Neural cell (in vitro differentiated cells): ENCODE measurements at regions not wholly inside any gene's neighbourhood (a gene's known extent, or its start where the extent isn't known, plus 50 kb on each side); places are given as distances from the start of the nearest gene placed in this dataset.

Source experiments
- CTCF ChIP-seq: fragments of 450-650 bp; IDR thresholded peaks from 2 replicates; pipeline ENCODE4 v1.5.1; 2014; ENCODE audit warnings: antibody characterized with exemption, mild to moderate bottlenecking, moderate library complexity; ENCODE audit not compliant: poor library complexity, severe bottlenecking
- EP300 ChIP-seq: fragments of 450-650 bp; conservative IDR thresholded peaks from 2 replicates; pipeline ENCODE4 v1.6.1; 2014; ENCODE audit warnings: antibody characterized with exemption, mild to moderate bottlenecking, moderate library complexity; ENCODE audit not compliant: poor library complexity, severe bottlenecking
- EZH2 ChIP-seq: fragments of 200-600, 300-800 bp; shearing (Covaris generic), sonication (generic); IDR thresholded peaks from 2 replicates; pipeline ENCODE4 v1.6.1; 2014; ENCODE audit warnings: antibody characterized with exemption, low read length, borderline replicate concordance, mild to moderate bottlenecking; ENCODE audit not compliant: insufficient read depth, poor library complexity, severe bottlenecking
- MXI1 ChIP-seq: fragments of 450-650 bp; conservative IDR thresholded peaks from 2 replicates; pipeline ENCODE4 v1.6.1; 2014; ENCODE audit warnings: antibody characterized with exemption, mild to moderate bottlenecking; ENCODE audit not compliant: poor library complexity, severe bottlenecking
- POLR2AphosphoS5 ChIP-seq: IDR thresholded peaks from 2 replicates; pipeline ENCODE4 v1.6.1; 2012
- RAD21 ChIP-seq: fragments of 450-650 bp; conservative IDR thresholded peaks from 2 replicates; pipeline ENCODE4 v1.6.1; 2014; ENCODE audit warnings: antibody characterized with exemption, mild to moderate bottlenecking, moderate library complexity
- REST ChIP-seq: IDR thresholded peaks from 2 replicates; pipeline ENCODE4 v1.6.1; 2012; ENCODE audit warnings: borderline replicate concordance
- TAF1 ChIP-seq: IDR thresholded peaks from 2 replicates; pipeline ENCODE4 v1.6.1; 2012; ENCODE audit warnings: low read depth

- TF ChIP-seq EP300, result no peak
- no peak for TF ChIP-seq CTCF
- TF ChIP-seq POLR2AphosphoS5, result no peak
- no peak for TF ChIP-seq RAD21
- TF ChIP-seq EZH2, result no peak
- no peak for TF ChIP-seq REST
- no peak for TF ChIP-seq TAF1
- TF ChIP-seq MXI1, result no peak
These were observed 446.1 kb upstream of the CDH6 start for GRCh38 chr5:30747412-30747811.
